ENCODE measurements at regions not wholly inside any gene's neighbourhood (a gene's known extent, or its start where the extent isn't known, plus 50 kb on each side); places are given as distances from the start of the nearest gene placed in this dataset.

GRCh38 chr22:46061501-46062231, 84.7 kb upstream of the WNT7B start:
- Histone ChIP-seq H3K9me3 (ENCODE audit: control insufficient read depth, low read depth, low read length) (no peaks in the 10 kb centered on the region), H4K20me1 (ENCODE audit: control insufficient read depth, extremely low read depth, insufficient read depth, low read length) (no peaks in the 10 kb centered on the region), H3K4me2 (ENCODE audit: control insufficient read depth, extremely low read depth, insufficient read depth, low read depth, low read length) (no peak overlapping the region), H3K9ac (ENCODE audit: control insufficient read depth, extremely low read depth, insufficient read depth, low read length) (peak overlapping the region; percentile 95), H3K36me3 (ENCODE audit: control insufficient read depth in 2 of 2, extremely low read depth in 1 of 2, insufficient read depth in 2 of 2, low read length in 2 of 2) (peaks cover 3 to 6% of the 10 kb centered on the region in 2 experiments), H3K4me1 (ENCODE audit: control insufficient read depth, extremely low read depth, insufficient read depth, low read length) (peaks cover 51% of the 10 kb centered on the region), H3K4me3 (ENCODE audit: control insufficient read depth in 2 of 3, extremely low read depth in 1 of 3, insufficient read depth in 2 of 3, low read depth in 1 of 3, low read length in 3 of 3) (no peak overlapping the region), H3K27me3 (ENCODE audit: control insufficient read depth, extremely low read depth, insufficient read depth, low read length) (no peaks in the 10 kb centered on the region), H3K9me1 (ENCODE audit: control insufficient read depth, extremely low read depth, insufficient read depth, low read length) (peaks cover 2% of the 10 kb centered on the region), H3K27ac (ENCODE audit: control insufficient read depth, insufficient read depth, low read length) (no peak overlapping the region), H3K79me2 (ENCODE audit: control insufficient read depth, insufficient read depth, low read length) (peaks cover 98% of the 10 kb centered on the region), H2AFZ (ENCODE audit: control insufficient read depth, low read length) (no peak overlapping the region)
- FAIRE-seq = no peak
- no peak for TF ChIP-seq EZH2 (IDR thresholded peaks at IDR 0.05; ENCODE audit: low read length)
- TF ChIP-seq CTCF (optimal IDR thresholded peaks at IDR 0.05 in 1 of 3, IDR thresholded peaks at IDR 0.05 in 1 of 3, conservative IDR thresholded peaks at IDR 0.05 in 1 of 3; ENCODE audit: extremely low read depth in 1 of 3, insufficient read depth in 2 of 3, low read length in 3 of 3) = no peak
- dilution Hi-C loops (cut with MboI; ENCODE audit: extremely low pct_ligation_motif_present, low sequenced_read_pairs) = no loop called here
- no peak for DNase-seq (ENCODE audit: low read depth, low spot score)

GRCh38 chr22:46062232-46062615, 85.3 kb upstream of the WNT7B start:
- Histone ChIP-seq H3K27ac (ENCODE audit: control insufficient read depth, insufficient read depth, low read length) (no peak overlapping the region), H3K36me3 (ENCODE audit: control insufficient read depth in 2 of 2, extremely low read depth in 1 of 2, insufficient read depth in 2 of 2, low read length in 2 of 2) (peaks cover 3 to 6% of the 10 kb centered on the region in 2 experiments), H3K27me3 (ENCODE audit: control insufficient read depth, extremely low read depth, insufficient read depth, low read length) (no peaks in the 10 kb centered on the region), H3K79me2 (ENCODE audit: control insufficient read depth, insufficient read depth, low read length) (peaks cover 98% of the 10 kb centered on the region), H2AFZ (ENCODE audit: control insufficient read depth, low read length) (no peak overlapping the region), H3K4me1 (ENCODE audit: control insufficient read depth, extremely low read depth, insufficient read depth, low read length) (peaks cover 47% of the 10 kb centered on the region), H3K9ac (ENCODE audit: control insufficient read depth, extremely low read depth, insufficient read depth, low read length) (peak overlapping the region; percentile 95), H3K4me3 (ENCODE audit: control insufficient read depth in 2 of 3, extremely low read depth in 1 of 3, insufficient read depth in 2 of 3, low read depth in 1 of 3, low read length in 3 of 3) (no peak overlapping the region), H3K9me1 (ENCODE audit: control insufficient read depth, extremely low read depth, insufficient read depth, low read length) (peaks cover 2% of the 10 kb centered on the region), H3K9me3 (ENCODE audit: control insufficient read depth, low read depth, low read length) (no peaks in the 10 kb centered on the region), H4K20me1 (ENCODE audit: control insufficient read depth, extremely low read depth, insufficient read depth, low read length) (no peaks in the 10 kb centered on the region), H3K4me2 (ENCODE audit: control insufficient read depth, extremely low read depth, insufficient read depth, low read depth, low read length) (peak overlapping the region; percentile 100)
- DNase-seq (ENCODE audit: low read depth, low spot score) (no peak), FAIRE-seq (no peak)
- dilution Hi-C loops (cut with MboI; ENCODE audit: extremely low pct_ligation_motif_present, low sequenced_read_pairs) = no loop called here
- TF ChIP-seq EZH2 (IDR thresholded peaks at IDR 0.05; ENCODE audit: low read length) (no peak), CTCF (optimal IDR thresholded peaks at IDR 0.05 in 1 of 3, IDR thresholded peaks at IDR 0.05 in 1 of 3, conservative IDR thresholded peaks at IDR 0.05 in 1 of 3; ENCODE audit: extremely low read depth in 1 of 3, insufficient read depth in 2 of 3, low read length in 3 of 3) (no peak)
